HFFc6 (cell line): ENCODE measurements at regions not wholly inside any gene's neighbourhood (a gene's known extent, or its start where the extent isn't known, plus 50 kb on each side); places are given as distances from the start of the nearest gene placed in this dataset.

Experiments used
- DNase-seq: peaks from one replicate; pipeline ENCODE4 v3.0.0-alpha.2; 2018
- H3K27ac Mint-ChIP-seq: 2 replicates; pipeline ENCODE4 v1.8.0; 2020; ENCODE audit warnings: mild to moderate bottlenecking, mixed read lengths
- H3K27me3 Mint-ChIP-seq: 2 replicates; pipeline ENCODE4 v1.8.0; 2021; ENCODE audit warnings: mild to moderate bottlenecking, moderate library complexity, mixed read lengths; ENCODE audit not compliant: insufficient read depth
- H3K36me3 Mint-ChIP-seq: 2 replicates; pipeline ENCODE4 v1.8.0; 2021; ENCODE audit warnings: low read depth, mixed read lengths
- H3K4me1 Mint-ChIP-seq: 2 replicates; pipeline ENCODE4 v1.8.0; 2020; ENCODE audit warnings: low read depth, mixed read lengths
- H3K4me3 Mint-ChIP-seq: 2 replicates; pipeline ENCODE4 v1.8.0; 2020; ENCODE audit warnings: mild to moderate bottlenecking, moderate library complexity, mixed read lengths
- H3K9me3 Mint-ChIP-seq: 2 replicates; pipeline ENCODE4 v1.8.0; 2020; ENCODE audit warnings: mild to moderate bottlenecking, mixed read lengths
- TF ChIP-seq, protein P1 (sequence below): fragments of 200-600 bp; sonication (generic); IDR thresholded peaks from 2 replicates; pipeline ENCODE4 v1.5.0; 2021; ENCODE audit warnings: antibody characterized with exemption, mild to moderate bottlenecking

DNA sequence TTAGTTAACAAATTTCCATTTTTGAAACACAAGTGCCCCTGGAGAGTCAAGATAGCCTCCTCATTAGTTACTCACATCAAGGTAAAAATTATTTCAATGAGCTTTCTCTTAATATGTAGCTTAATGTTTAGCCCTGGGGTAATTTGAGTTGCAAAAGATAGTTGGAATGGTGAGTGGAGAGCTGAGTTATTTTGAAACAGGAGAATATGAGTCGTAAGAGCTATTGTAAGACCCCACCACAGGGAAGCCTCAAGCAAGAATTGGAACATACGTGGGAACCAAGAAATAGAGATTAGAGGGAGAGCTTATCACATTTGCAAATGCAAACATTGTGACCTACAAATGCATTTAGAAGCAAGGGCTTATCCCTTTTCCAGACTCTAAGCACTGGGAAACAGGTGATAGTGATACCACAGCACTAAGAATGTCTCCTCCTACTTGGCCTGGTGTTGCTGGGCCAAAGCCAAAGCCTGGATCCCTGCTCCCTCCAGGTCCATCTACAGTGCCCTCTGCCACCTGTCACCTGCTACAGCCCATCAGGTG lies 635.1 kb downstream of the PTPRC start:
- H3K27me3 Mint-ChIP-seq: no peaks in the 10 kb centered on the region; the same call in 1 of the 2 replicates
- TF ChIP-seq, protein P1, sequence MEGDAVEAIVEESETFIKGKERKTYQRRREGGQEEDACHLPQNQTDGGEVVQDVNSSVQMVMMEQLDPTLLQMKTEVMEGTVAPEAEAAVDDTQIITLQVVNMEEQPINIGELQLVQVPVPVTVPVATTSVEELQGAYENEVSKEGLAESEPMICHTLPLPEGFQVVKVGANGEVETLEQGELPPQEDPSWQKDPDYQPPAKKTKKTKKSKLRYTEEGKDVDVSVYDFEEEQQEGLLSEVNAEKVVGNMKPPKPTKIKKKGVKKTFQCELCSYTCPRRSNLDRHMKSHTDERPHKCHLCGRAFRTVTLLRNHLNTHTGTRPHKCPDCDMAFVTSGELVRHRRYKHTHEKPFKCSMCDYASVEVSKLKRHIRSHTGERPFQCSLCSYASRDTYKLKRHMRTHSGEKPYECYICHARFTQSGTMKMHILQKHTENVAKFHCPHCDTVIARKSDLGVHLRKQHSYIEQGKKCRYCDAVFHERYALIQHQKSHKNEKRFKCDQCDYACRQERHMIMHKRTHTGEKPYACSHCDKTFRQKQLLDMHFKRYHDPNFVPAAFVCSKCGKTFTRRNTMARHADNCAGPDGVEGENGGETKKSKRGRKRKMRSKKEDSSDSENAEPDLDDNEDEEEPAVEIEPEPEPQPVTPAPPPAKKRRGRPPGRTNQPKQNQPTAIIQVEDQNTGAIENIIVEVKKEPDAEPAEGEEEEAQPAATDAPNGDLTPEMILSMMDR: no peak
- no peaks in the 10 kb centered on the region for H3K9me3 Mint-ChIP-seq
- DNase-seq: peak; percentile 11
- H3K36me3 Mint-ChIP-seq: no peaks in the 10 kb centered on the region
- peaks cover 45% of the 10 kb centered on the region for H3K4me1 Mint-ChIP-seq
- H3K27ac Mint-ChIP-seq: peak overlapping the region; percentile 6; the same call in 1 of the 2 replicates
- no peak overlapping the region for H3K4me3 Mint-ChIP-seq

DNA sequence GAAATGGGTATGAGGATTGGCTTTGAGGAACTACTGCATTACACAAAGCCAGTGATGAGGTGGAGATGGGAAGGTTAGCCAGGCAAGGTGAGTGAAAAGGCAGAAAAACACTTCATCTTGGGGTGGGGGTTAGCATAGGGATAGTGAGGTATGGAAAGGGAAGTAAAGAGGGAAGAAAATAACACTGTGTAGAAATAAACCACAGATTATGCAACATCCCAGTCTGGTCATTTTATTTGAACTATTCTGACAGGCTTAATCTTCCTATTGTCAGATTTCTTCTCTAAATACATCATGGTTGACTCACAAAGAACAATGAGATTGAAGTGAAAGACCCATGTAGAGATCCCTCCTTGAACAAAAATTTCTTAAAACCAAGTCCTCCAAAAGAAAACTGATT lies 640.2 kb downstream of the PTPRC start:
- Mint-ChIP-seq H3K4me1 (peaks cover 43% of the 10 kb centered on the region), H3K9me3 (no peaks in the 10 kb centered on the region), H3K27me3 (no peaks in the 10 kb centered on the region; the same call in 1 of the 2 replicates), H3K27ac (no peak overlapping the region), H3K4me3 (no peak overlapping the region), H3K36me3 (no peaks in the 10 kb centered on the region)
- no peak for DNase-seq
- TF ChIP-seq, protein P1: no peak

DNA sequence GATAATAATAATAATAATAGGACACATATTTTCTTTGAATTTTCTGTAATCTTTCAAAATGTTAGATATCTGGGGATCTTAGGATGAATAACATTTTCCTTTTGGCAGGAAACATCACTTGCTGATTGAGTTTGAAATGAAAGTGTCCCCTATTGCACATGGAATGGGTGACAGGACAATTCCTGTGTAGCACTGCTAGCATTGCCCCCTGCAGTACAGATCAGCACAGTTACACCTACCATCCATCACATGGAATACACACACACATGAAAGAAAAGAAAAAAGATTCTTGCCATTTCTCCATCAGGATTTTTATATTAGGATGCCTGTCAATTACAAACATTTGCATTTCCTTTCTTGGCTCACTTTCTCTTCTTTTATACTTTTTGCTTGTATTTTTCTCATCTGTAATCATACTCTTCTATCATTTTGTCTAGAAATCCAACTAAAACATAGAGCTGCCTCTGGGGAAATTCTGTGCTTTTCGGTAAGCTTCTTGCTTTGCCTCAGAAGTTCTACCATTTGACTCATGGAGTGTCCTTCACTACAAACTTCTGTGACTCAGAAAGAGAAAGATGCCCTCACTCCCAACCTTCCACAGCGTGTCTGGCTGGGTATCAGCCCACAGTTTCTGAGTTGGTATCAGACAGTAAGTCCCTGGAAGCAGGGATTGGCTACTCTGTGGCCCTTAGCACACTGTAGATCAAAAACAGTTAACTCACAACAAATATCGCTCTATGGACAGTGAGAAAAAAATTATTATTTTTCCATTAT lies 641.2 kb downstream of the PTPRC start:
- TF ChIP-seq, protein P1: peak; percentile 34; the same call in 1 of the 2 replicates
- H3K9me3 Mint-ChIP-seq: no peaks in the 10 kb centered on the region
- peaks cover 40% of the 10 kb centered on the region for H3K4me1 Mint-ChIP-seq
- peak overlapping the region; percentile 9; the same call in 1 of the 2 replicates for H3K27ac Mint-ChIP-seq
- no peak overlapping the region for H3K4me3 Mint-ChIP-seq
- peak; percentile 43 for DNase-seq
- no peaks in the 10 kb centered on the region for H3K36me3 Mint-ChIP-seq
- no peaks in the 10 kb centered on the region; the same call in 1 of the 2 replicates for H3K27me3 Mint-ChIP-seq

DNA sequence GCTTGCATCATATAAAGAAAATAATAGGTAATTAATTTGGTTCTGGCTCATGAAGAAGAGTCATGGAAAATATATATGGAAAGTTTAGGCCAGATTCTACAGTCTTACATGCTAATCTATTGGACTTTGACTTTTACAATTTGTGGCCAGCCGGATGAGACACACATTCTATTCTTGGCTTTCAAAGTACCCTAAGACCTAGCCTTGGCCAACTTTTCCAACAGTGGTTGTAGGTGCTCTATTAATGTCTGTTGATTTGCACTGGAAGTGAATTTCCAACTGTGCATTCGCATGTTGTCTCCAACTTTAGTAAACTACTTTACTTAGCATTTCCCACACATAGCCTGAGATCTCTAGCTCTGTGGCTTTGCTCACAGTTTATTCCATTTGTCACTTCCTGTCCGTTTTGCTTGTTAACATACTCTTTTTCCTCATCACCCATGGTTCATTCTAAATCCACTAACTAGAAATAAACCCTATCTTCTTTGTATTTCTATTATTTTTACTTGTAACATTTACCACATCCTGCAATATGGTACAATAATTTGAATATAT lies 644.0 kb downstream of the PTPRC start:
- peak overlapping the region; percentile 2; the same call in 1 of the 2 replicates for H3K27ac Mint-ChIP-seq
- no peak overlapping the region for H3K4me3 Mint-ChIP-seq
- H3K36me3 Mint-ChIP-seq: no peaks in the 10 kb centered on the region
- H3K27me3 Mint-ChIP-seq: no peaks in the 10 kb centered on the region
- TF ChIP-seq, protein P1: no peak
- H3K9me3 Mint-ChIP-seq: no peaks in the 10 kb centered on the region
- DNase-seq: no peak
- H3K4me1 Mint-ChIP-seq: peaks cover 40% of the 10 kb centered on the region

DNA sequence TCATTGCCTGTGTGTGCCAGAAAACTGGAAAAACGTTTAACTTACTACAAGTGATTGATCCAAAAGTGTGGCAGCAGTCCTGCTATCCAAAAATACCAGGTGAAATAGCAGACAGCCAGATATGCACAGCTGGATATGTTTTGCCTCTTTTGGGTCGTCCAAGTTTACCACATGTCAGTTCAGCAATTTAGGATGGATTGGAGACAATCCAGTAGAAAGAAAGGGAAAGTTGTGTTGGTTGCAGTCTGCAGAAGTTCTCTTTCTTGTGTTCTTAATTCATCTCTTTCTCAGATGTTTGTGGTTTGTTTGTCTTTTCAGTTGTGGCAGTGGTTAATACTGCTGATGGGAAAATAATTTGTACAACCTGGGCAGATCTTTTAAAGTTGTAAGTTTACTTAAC lies 645.0 kb downstream of the PTPRC start:
- no peak overlapping the region for H3K27ac Mint-ChIP-seq
- H3K36me3 Mint-ChIP-seq: no peaks in the 10 kb centered on the region
- no peak overlapping the region for H3K4me3 Mint-ChIP-seq
- no peak for DNase-seq
- H3K4me1 Mint-ChIP-seq: peaks cover 39% of the 10 kb centered on the region
- H3K9me3 Mint-ChIP-seq: no peaks in the 10 kb centered on the region
- TF ChIP-seq, protein P1: no peak
- H3K27me3 Mint-ChIP-seq: no peaks in the 10 kb centered on the region
